ENCODE measurements at regions not wholly inside any gene's neighbourhood (a gene's known extent, or its start where the extent isn't known, plus 50 kb on each side); places are given as distances from the start of the nearest gene placed in this dataset.

DNA sequence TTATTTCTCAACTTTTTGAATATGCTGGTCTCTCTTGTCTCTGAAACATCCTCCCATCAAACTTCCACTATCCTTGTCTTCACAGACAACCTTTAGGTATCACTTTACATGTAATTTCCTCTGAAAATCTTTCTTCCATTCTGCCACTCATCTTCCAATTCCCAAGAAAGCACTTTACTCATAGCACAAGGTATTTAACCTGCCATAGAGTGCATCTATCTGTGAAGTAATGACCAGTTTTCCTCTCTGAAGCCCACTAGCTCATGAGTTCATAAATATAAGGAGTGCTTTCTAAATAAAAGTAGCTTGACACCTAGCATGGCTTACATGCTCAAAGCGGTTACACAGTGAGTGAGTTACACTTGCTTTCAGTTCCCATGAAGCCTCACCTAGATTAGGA is 160.7 kb upstream of the CMC1 start:
- BruUV-seq (replicated peaks), result no TSS peak
- ChIA-PET CTCF (no interaction called here), POLR2A (no interaction called here)
- Histone ChIP-seq H3K36me3 (ENCODE audit: control insufficient read depth, insufficient read depth, low read length) (no peaks in the 10 kb centered on the region), H3K9me3 (ENCODE audit: control insufficient read depth, insufficient read depth, low read depth, low read length) (no peaks in the 10 kb centered on the region), H3K27me3 (ENCODE audit: control insufficient read depth, insufficient read depth, low read length) (no peaks in the 10 kb centered on the region), H3K4me3 (ENCODE audit: low read depth in 2 of 2, low read length in 2 of 2) (no peak overlapping the region), H3K4me1 (ENCODE audit: control insufficient read depth, insufficient read depth, low read length) (no peaks in the 10 kb centered on the region), H3K27ac (ENCODE audit: low read length) (no peak overlapping the region)
- in situ Hi-C loops (cut with HindIII; ENCODE audit: low pct_unique_long_range_greater_than_20kb, low sequenced_read_pairs) (no loop called here), intact Hi-C loops (cut with micrococcal nuclease; ENCODE audit: unreplicated experiment) (no loop called here)
- TF ChIP-seq, protein P1, sequence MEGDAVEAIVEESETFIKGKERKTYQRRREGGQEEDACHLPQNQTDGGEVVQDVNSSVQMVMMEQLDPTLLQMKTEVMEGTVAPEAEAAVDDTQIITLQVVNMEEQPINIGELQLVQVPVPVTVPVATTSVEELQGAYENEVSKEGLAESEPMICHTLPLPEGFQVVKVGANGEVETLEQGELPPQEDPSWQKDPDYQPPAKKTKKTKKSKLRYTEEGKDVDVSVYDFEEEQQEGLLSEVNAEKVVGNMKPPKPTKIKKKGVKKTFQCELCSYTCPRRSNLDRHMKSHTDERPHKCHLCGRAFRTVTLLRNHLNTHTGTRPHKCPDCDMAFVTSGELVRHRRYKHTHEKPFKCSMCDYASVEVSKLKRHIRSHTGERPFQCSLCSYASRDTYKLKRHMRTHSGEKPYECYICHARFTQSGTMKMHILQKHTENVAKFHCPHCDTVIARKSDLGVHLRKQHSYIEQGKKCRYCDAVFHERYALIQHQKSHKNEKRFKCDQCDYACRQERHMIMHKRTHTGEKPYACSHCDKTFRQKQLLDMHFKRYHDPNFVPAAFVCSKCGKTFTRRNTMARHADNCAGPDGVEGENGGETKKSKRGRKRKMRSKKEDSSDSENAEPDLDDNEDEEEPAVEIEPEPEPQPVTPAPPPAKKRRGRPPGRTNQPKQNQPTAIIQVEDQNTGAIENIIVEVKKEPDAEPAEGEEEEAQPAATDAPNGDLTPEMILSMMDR (IDR thresholded peaks at IDR 0.05), result no peak
- TF ChIP-seq SIN3A (IDR thresholded peaks at IDR 0.05; ENCODE audit: borderline replicate concordance, insufficient read depth, low read depth, low read length) (no peak), TCF7L2 (IDR thresholded peaks at IDR 0.05; ENCODE audit: low read depth, low read length) (no peak), POLR2AphosphoS5 (IDR thresholded peaks at IDR 0.05; ENCODE audit: low read depth, low read length) (no peak)
- TF ChIP-seq, protein P2, sequence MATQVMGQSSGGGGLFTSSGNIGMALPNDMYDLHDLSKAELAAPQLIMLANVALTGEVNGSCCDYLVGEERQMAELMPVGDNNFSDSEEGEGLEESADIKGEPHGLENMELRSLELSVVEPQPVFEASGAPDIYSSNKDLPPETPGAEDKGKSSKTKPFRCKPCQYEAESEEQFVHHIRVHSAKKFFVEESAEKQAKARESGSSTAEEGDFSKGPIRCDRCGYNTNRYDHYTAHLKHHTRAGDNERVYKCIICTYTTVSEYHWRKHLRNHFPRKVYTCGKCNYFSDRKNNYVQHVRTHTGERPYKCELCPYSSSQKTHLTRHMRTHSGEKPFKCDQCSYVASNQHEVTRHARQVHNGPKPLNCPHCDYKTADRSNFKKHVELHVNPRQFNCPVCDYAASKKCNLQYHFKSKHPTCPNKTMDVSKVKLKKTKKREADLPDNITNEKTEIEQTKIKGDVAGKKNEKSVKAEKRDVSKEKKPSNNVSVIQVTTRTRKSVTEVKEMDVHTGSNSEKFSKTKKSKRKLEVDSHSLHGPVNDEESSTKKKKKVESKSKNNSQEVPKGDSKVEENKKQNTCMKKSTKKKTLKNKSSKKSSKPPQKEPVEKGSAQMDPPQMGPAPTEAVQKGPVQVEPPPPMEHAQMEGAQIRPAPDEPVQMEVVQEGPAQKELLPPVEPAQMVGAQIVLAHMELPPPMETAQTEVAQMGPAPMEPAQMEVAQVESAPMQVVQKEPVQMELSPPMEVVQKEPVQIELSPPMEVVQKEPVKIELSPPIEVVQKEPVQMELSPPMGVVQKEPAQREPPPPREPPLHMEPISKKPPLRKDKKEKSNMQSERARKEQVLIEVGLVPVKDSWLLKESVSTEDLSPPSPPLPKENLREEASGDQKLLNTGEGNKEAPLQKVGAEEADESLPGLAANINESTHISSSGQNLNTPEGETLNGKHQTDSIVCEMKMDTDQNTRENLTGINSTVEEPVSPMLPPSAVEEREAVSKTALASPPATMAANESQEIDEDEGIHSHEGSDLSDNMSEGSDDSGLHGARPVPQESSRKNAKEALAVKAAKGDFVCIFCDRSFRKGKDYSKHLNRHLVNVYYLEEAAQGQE (IDR thresholded peaks at IDR 0.05; ENCODE audit: insufficient read depth in 1 of 2, low read depth in 2 of 2, low read length in 1 of 2), result no peak
- DNase-seq (ENCODE audit: low read depth, low spot score), result no peak
- ATAC-seq, result no peak

GRCh38 chr3:28081533-28081947 is 159.9 kb upstream of the CMC1 start:
- Histone ChIP-seq H3K4me1 (ENCODE audit: control insufficient read depth, insufficient read depth, low read length) (no peaks in the 10 kb centered on the region), H3K36me3 (ENCODE audit: control insufficient read depth, insufficient read depth, low read length) (no peaks in the 10 kb centered on the region), H3K9me3 (ENCODE audit: control insufficient read depth, insufficient read depth, low read depth, low read length) (no peaks in the 10 kb centered on the region), H3K27ac (ENCODE audit: low read length) (no peak overlapping the region), H3K27me3 (ENCODE audit: control insufficient read depth, insufficient read depth, low read length) (no peaks in the 10 kb centered on the region), H3K4me3 (ENCODE audit: low read depth in 2 of 2, low read length in 2 of 2) (no peak overlapping the region)
- DNase-seq (ENCODE audit: low read depth, low spot score) (no peak), ATAC-seq (no peak)
- TF ChIP-seq SIN3A (IDR thresholded peaks at IDR 0.05; ENCODE audit: borderline replicate concordance, insufficient read depth, low read depth, low read length) (no peak), POLR2AphosphoS5 (IDR thresholded peaks at IDR 0.05; ENCODE audit: low read depth, low read length) (no peak), TCF7L2 (IDR thresholded peaks at IDR 0.05; ENCODE audit: low read depth, low read length) (no peak)
- TF ChIP-seq, protein P2 (IDR thresholded peaks at IDR 0.05; ENCODE audit: insufficient read depth in 1 of 2, low read depth in 2 of 2, low read length in 1 of 2), result no peak
- TF ChIP-seq, protein P1 (IDR thresholded peaks at IDR 0.05), result no peak
- ChIA-PET CTCF (no interaction called here), POLR2A (no interaction called here)
- no TSS peak for BruUV-seq (replicated peaks)
- in situ Hi-C loops (cut with HindIII; ENCODE audit: low pct_unique_long_range_greater_than_20kb, low sequenced_read_pairs) (no loop called here), intact Hi-C loops (cut with micrococcal nuclease; ENCODE audit: unreplicated experiment) (no loop called here)
